Panc1 (cell line): ENCODE measurements at regions not wholly inside any gene's neighbourhood (a gene's known extent, or its start where the extent isn't known, plus 50 kb on each side); places are given as distances from the start of the nearest gene placed in this dataset.
"Not testable (repeated sequence)": the region's sequence is repeated elsewhere in the genome, so short reads cannot be mapped to it uniquely, and the experiment has no call there.

Source experiments
- CTCF ChIP-seq: fragments of 450-650 bp; IDR thresholded peaks from 2 replicates; pipeline ENCODE4 v1.5.1; 2017; ENCODE audit warnings: mild to moderate bottlenecking
- POLR2AphosphoS5 ChIP-seq: IDR thresholded peaks from 2 replicates; pipeline ENCODE4 v1.6.1; 2012; ENCODE audit warnings: mild to moderate bottlenecking, low read depth, low read length, moderate library complexity
- SIN3A ChIP-seq: IDR thresholded peaks from 2 replicates; pipeline ENCODE4 v1.6.1; 2012; ENCODE audit warnings: low read depth, mild to moderate bottlenecking, low read length, moderate library complexity, borderline replicate concordance; ENCODE audit not compliant: insufficient read depth

GRCh38 chr11:57062957-57063356 lies 74.2 kb downstream of the OR5AK2 start:
- not testable (repeated sequence) for TF ChIP-seq CTCF, POLR2AphosphoS5, SIN3A
